ENCODE measurements at regions not wholly inside any gene's neighbourhood (a gene's known extent, or its start where the extent isn't known, plus 50 kb on each side); places are given as distances from the start of the nearest gene placed in this dataset.

DNA sequence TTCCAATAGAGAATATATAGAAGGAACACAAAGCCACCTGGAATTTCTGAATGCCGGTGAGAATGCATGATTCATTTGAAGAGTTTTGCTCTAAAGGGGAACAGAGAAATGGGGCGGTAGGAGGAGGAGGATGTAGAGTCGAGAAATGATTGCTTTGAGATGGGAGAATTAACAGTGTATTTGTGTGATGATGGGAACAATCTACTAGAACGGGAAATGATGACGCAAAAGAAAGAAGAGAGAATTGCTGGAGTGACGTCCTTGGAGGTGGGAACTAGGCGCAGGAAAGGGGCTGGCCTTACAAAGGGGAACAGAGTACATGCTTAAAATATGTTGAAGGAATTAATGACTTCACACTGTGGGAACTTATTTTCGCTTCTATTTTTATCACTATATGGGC lies 188.1 kb downstream of the SDHAF3 start:
- H3T11ph ChIP-seq (ENCODE audit: low read length): no peak overlapping the region

More for the DNA sequence above, 188.1 kb downstream of the SDHAF3 start:
- TF ChIP-seq, protein P1, sequence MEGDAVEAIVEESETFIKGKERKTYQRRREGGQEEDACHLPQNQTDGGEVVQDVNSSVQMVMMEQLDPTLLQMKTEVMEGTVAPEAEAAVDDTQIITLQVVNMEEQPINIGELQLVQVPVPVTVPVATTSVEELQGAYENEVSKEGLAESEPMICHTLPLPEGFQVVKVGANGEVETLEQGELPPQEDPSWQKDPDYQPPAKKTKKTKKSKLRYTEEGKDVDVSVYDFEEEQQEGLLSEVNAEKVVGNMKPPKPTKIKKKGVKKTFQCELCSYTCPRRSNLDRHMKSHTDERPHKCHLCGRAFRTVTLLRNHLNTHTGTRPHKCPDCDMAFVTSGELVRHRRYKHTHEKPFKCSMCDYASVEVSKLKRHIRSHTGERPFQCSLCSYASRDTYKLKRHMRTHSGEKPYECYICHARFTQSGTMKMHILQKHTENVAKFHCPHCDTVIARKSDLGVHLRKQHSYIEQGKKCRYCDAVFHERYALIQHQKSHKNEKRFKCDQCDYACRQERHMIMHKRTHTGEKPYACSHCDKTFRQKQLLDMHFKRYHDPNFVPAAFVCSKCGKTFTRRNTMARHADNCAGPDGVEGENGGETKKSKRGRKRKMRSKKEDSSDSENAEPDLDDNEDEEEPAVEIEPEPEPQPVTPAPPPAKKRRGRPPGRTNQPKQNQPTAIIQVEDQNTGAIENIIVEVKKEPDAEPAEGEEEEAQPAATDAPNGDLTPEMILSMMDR (conservative IDR thresholded peaks at IDR 0.05): no peak
- Mint-ChIP-seq H3K27me3 (ENCODE audit: low read depth) (no peaks in the 10 kb centered on the region), H3K9me3 (peaks cover 4% of the 10 kb centered on the region in 2 experiments; a peak in 3 of 5 replicates), H3K4me3 (no peak overlapping the region), H3K36me3 (ENCODE audit: insufficient read depth in 1 of 3, low read depth in 3 of 3) (no peaks in the 10 kb centered on the region), H3K4me1 (no peaks in the 10 kb centered on the region), H3K27ac (no peak overlapping the region)
- no peak for DNase-seq
- no peak overlapping the region for H3K9ac ChIP-seq (ENCODE audit: extremely low read depth, insufficient read length, low read length)
- H4K8ac ChIP-seq (replicated peaks; ENCODE audit: insufficient read length, low read depth, low read length): no peak overlapping the region
- no peak overlapping the region for H2AK5ac ChIP-seq (ENCODE audit: insufficient read length, low read length)
- no peaks in the 10 kb centered on the region for H4K20me1 ChIP-seq (ENCODE audit: control insufficient read depth, insufficient read depth, insufficient read length)
- no peaks in the 10 kb centered on the region for H3K23me2 ChIP-seq (ENCODE audit: insufficient read length, low read depth, low read length, poor library complexity, severe bottlenecking)
- H3K4me2 ChIP-seq (ENCODE audit: insufficient read depth, insufficient read length, low read length): no peak overlapping the region
- H3K4me1 ChIP-seq (ENCODE audit: insufficient read depth, low read length): no peaks in the 10 kb centered on the region
- H3K27ac ChIP-seq (ENCODE audit: insufficient read length, low read depth, low read length): no peak overlapping the region
- 100% methylated on average over 2 of the region's 8 CpGs for WGBS (ENCODE audit: extremely low coverage, insufficient read length, low lambda C conversion rate)
- H2BK5ac ChIP-seq (ENCODE audit: insufficient read length, low read length): no peak overlapping the region
- no peak overlapping the region for H3K56ac ChIP-seq (ENCODE audit: insufficient read length, low read depth, low read length)
- no peak overlapping the region for H2BK120ac ChIP-seq (ENCODE audit: low read depth, low read length, poor library complexity, severe bottlenecking)
- no peak overlapping the region for H2BK20ac ChIP-seq (ENCODE audit: low read depth, low read length, poor library complexity, severe bottlenecking)
- H3K4ac ChIP-seq (ENCODE audit: low read depth, low read length): no peak overlapping the region
- no peak overlapping the region for H4K5ac ChIP-seq (ENCODE audit: insufficient read length, low read depth, low read length)
- H2BK15ac ChIP-seq (ENCODE audit: low read depth, low read length): no peak overlapping the region
- no peak overlapping the region for H4K91ac ChIP-seq (ENCODE audit: insufficient read length, low read depth, low read length)
- H3K14ac ChIP-seq (ENCODE audit: insufficient read depth, low read length): no peak overlapping the region
- no peaks in the 10 kb centered on the region for H3K9me3 ChIP-seq (ENCODE audit: control insufficient read depth, low read depth, low read length)
- no peak overlapping the region for H3K23ac ChIP-seq (ENCODE audit: insufficient read length, low read depth, low read length)
- no peak overlapping the region for H2AFZ ChIP-seq (ENCODE audit: low read length)
- no peaks in the 10 kb centered on the region for H3K79me2 ChIP-seq (ENCODE audit: insufficient read depth, low read length)
- no peak overlapping the region for H2BK12ac ChIP-seq (ENCODE audit: insufficient read length, low read depth, low read length)
- H3K18ac ChIP-seq (ENCODE audit: insufficient read length, low read depth, low read length): no peak overlapping the region
- no peaks in the 10 kb centered on the region for H3K79me1 ChIP-seq (ENCODE audit: insufficient read depth, low read depth, low read length, poor library complexity, severe bottlenecking)
- no peaks in the 10 kb centered on the region for H3K27me3 ChIP-seq (ENCODE audit: insufficient read depth, low read length)
